Body of pancreas (tissue), 4 donors: ENCODE measurements at regions not wholly inside any gene's neighbourhood (a gene's known extent, or its start where the extent isn't known, plus 50 kb on each side); places are given as distances from the start of the nearest gene placed in this dataset.

Source experiments
- ATAC-seq: fragments of 150-250 bp; one replicate; pipeline ENCODE4 v1.9.1; 2016
- DNase-seq, 4 donors: peaks; one replicate each; pipeline ENCODE4 v3.0.0-alpha.2; 2019
- H3K27ac ChIP-seq, 4 donors: fragments of 200-600 bp; sonication (generic); 1 replicate in 3 of 4; 2 replicates in 1 of 4; pipeline versions ENCODE4 v1.5.1 to v1.6.1; 2016 to 2019; ENCODE audit warnings: mild to moderate bottlenecking in 1 of 4, mixed read lengths in 1 of 4, moderate library complexity in 1 of 4
- H3K27me3 ChIP-seq, 2 donors: fragments of 200-600 bp; sonication (generic); one replicate each; pipeline ENCODE4 v1.6.0; 2016; ENCODE audit warnings: mild to moderate bottlenecking in 1 of 2
- H3K36me3 ChIP-seq, 2 donors: fragments of 200-600 bp; sonication (generic); replicated peaks in 1 of 2; 2 replicates each; pipeline ENCODE4 v1.5.1; 2016; ENCODE audit warnings: low read depth in 2 of 2; ENCODE audit not compliant: insufficient read depth in 1 of 2
- H3K4me1 ChIP-seq: fragments of 200-600 bp; sonication (generic); one replicate; pipeline ENCODE4 v1.6.0; 2016
- H3K4me3 ChIP-seq, 2 donors: fragments of 200-600 bp; sonication (generic); 1 replicate in 1 of 2; 2 replicates in 1 of 2; pipeline ENCODE4 v1.5.1; 2016 to 2019
- H3K9me3 ChIP-seq, 3 donors: fragments of 200-600 bp; sonication (generic); 1 replicate in 2 of 3; 2 replicates in 1 of 3; pipeline ENCODE4 v1.5.1; 2016
- POLR2A ChIP-seq, 3 donors: fragments of 450-650 bp; IDR thresholded peaks; one replicate each; pipeline ENCODE4 v1.6.1; 2016; ENCODE audit warnings: antibody characterized with exemption in 3 of 3, mild to moderate bottlenecking in 2 of 3
- WGBS, 2 donors: methylation state at CpG; one replicate each; pipeline ENCODE4 v1.1.5; 2017; 5-methylcytosine and 5-hydroxymethylcytosine counted together
- intact Hi-C: fragments of 100-400 bp; cut with DNase I; formaldehyde crosslinking; loops from one replicate; pipeline ENCODE4 v1.15.1; 2023
- TF ChIP-seq, protein P1 (sequence below), 7 experiments: fragments of 450-650 bp in 4 of 7; fragments of 200-600 bp in 3 of 7; sonication (generic) in 3 of 7; IDR thresholded peaks; one replicate each; pipeline ENCODE4 v1.5.1; 2016 to 2019; ENCODE audit warnings: antibody characterized with exemption in 7 of 7

DNA sequence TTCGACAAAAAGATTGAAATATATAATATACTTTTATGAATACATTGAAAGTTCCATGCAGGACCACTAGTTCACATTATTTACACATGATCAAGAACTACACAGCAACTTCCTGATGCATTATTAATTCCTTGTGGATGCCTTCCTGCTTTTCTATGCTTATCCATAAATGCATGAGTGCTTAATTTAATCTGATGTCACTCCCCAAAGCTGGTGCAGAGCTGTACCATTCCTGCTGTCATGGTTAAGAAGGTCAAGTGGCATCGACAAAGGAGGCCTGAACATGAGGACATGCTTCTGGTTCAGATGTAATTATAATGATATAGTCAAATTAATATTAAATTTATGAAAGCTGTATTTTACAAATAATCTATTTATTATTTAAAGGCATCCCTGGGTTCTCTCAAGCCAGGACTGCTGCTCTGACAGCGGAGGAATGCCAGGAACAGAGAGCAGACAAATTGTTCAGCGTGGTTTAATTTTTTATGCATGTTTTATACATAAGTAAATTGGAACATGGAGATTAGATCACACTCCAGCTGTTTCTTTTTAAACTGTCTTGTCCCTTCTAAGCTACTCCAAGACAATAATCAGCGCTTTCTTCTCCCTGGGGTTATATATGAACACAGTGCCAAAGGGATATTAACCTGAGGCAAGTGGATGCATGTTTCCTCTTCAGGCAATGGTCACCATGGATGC, 307.3 kb upstream of the CNTNAP5 start:
- intact Hi-C loops: no loop called here
- ATAC-seq (no peak), DNase-seq (no peak)
- H3K27ac ChIP-seq: no peak overlapping the region
- no peaks in the 10 kb centered on the region for H3K9me3 ChIP-seq
- no peak overlapping the region for H3K4me3 ChIP-seq
- TF ChIP-seq, protein P1, sequence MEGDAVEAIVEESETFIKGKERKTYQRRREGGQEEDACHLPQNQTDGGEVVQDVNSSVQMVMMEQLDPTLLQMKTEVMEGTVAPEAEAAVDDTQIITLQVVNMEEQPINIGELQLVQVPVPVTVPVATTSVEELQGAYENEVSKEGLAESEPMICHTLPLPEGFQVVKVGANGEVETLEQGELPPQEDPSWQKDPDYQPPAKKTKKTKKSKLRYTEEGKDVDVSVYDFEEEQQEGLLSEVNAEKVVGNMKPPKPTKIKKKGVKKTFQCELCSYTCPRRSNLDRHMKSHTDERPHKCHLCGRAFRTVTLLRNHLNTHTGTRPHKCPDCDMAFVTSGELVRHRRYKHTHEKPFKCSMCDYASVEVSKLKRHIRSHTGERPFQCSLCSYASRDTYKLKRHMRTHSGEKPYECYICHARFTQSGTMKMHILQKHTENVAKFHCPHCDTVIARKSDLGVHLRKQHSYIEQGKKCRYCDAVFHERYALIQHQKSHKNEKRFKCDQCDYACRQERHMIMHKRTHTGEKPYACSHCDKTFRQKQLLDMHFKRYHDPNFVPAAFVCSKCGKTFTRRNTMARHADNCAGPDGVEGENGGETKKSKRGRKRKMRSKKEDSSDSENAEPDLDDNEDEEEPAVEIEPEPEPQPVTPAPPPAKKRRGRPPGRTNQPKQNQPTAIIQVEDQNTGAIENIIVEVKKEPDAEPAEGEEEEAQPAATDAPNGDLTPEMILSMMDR (IDR thresholded peaks at IDR 0.05): no peak
- TF ChIP-seq POLR2A (IDR thresholded peaks at IDR 0.05): no peak
- no peaks in the 10 kb centered on the region for H3K4me1 ChIP-seq
- no peaks in the 10 kb centered on the region for H3K36me3 ChIP-seq
- no peaks in the 10 kb centered on the region for H3K27me3 ChIP-seq
- WGBS, 2 donors: 57 to 60% methylated on average over 5 of the region's 5 CpGs

DNA sequence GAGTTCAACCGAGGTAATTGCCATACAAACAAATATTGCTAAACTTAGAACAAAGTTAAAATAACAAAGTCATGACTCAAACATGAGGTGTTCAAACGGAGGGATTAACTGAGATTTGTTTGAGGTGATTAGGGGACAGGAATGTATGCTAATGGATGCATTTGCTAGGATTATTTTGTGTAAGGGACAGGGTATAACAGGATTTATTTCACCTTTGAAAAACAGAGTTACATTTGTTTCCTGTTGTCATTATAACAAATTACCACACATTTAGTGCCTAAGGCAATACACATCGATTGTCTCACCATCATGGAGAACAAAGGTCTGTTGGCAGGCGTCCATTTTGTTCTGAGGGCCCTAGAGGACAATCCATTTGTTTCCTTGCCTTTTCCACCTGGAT, 304.3 kb upstream of the CNTNAP5 start:
- 38 to 39% methylated on average over 4 of the region's 4 CpGs for WGBS, 2 donors
- TF ChIP-seq POLR2A (IDR thresholded peaks at IDR 0.05): no peak
- TF ChIP-seq, protein P1 (IDR thresholded peaks at IDR 0.05): no peak
- intact Hi-C loops: no loop called here

DNA sequence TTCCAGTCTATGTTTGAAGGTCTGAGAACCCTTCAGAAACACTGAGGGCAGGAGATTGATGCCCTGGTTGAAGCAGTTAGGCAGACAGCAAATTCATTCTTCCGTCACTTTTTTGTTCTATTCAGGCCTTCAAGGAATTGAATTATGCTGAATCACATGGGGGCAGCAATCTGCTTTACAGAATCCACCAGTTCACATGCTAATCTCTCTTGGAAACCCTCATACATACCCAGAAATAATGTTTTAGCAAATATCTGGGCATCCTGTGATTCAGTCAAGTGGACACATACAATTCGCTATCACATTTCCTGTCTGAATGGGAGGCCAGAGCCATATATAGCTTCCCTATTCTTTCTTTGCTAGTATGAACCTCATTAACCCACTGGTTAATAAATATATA, 301.4 kb upstream of the CNTNAP5 start:
- H3K27ac ChIP-seq: no peak overlapping the region
- H3K27me3 ChIP-seq: no peaks in the 10 kb centered on the region
- intact Hi-C loops: no loop called here
- 64% methylated on average over 2 of the region's 2 CpGs for WGBS, 2 donors
- no peaks in the 10 kb centered on the region for H3K9me3 ChIP-seq
- no peaks in the 10 kb centered on the region for H3K36me3 ChIP-seq
- DNase-seq: no peak
- TF ChIP-seq POLR2A (IDR thresholded peaks at IDR 0.05): no peak
- TF ChIP-seq, protein P1 (IDR thresholded peaks at IDR 0.05): no peak
- no peaks in the 10 kb centered on the region for H3K4me1 ChIP-seq
- no peak for ATAC-seq
- no peak overlapping the region for H3K4me3 ChIP-seq

More for the DNA sequence above, 304.3 kb upstream of the CNTNAP5 start:
- ATAC-seq: no peak
- DNase-seq: no peak
- H3K4me3 ChIP-seq: no peak overlapping the region
- H3K9me3 ChIP-seq: no peaks in the 10 kb centered on the region
- no peaks in the 10 kb centered on the region for H3K27me3 ChIP-seq
- no peak overlapping the region for H3K27ac ChIP-seq
- no peaks in the 10 kb centered on the region for H3K36me3 ChIP-seq
- no peaks in the 10 kb centered on the region for H3K4me1 ChIP-seq

DNA sequence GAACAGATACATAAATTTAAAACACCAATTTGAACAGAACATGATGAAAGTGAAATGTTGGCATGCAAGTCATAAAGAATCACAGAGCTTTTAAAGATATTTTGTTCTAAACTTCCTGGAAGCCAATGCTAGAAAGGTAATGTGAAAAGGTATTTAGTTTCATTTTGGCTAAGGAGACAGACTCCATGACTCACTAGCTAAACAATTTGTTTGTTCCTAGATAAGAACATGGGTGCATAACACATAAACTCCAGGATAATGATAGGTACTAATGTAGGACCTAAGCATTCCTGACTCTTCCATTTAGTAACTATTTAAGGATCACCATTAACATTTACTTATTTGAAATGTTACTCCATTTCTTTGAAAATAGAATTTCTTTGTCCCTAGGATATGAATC, 292.5 kb upstream of the CNTNAP5 start:
- peak; percentile 81 for ATAC-seq

More for the DNA sequence above, 292.5 kb upstream of the CNTNAP5 start:
- no peak for DNase-seq
- Histone ChIP-seq H3K4me1 (no peaks in the 10 kb centered on the region), H3K9me3 (no peaks in the 10 kb centered on the region), H3K36me3 (no peaks in the 10 kb centered on the region), H3K4me3 (no peak overlapping the region), H3K27ac (peak overlapping the region in 1 of 4 donors; percentile 21), H3K27me3 (no peaks in the 10 kb centered on the region)
- TF ChIP-seq, protein P1 (IDR thresholded peaks at IDR 0.05): no peak
- no peak for TF ChIP-seq POLR2A (IDR thresholded peaks at IDR 0.05)
- intact Hi-C loops: no loop called here
